GM19099 (cell line): ENCODE measurements at regions not wholly inside any gene's neighbourhood (a gene's known extent, or its start where the extent isn't known, plus 50 kb on each side); places are given as distances from the start of the nearest gene placed in this dataset.
A peak's percentile ranks its signal among the peaks of the same experiment; 100 is the strongest.

Experiments used
- POLR2A ChIP-seq: IDR thresholded peaks from 3 replicates; pipeline ENCODE4 v1.6.1; 2011; ENCODE audit warnings: low read depth; ENCODE audit not compliant: insufficient read length; ENCODE audit errors: extremely low read depth

GRCh38 chr1:172815740-172816139 is 156.8 kb downstream of the FASLG start:
- no peak for TF ChIP-seq POLR2A

- peak; percentile 29 for TF ChIP-seq POLR2A
Observed at GRCh38 chr1:172818841-172819527, 160.1 kb downstream of the FASLG start.

GRCh38 chr1:172820475-172821158 is 161.7 kb downstream of the FASLG start:
- no peak for TF ChIP-seq POLR2A

DNA sequence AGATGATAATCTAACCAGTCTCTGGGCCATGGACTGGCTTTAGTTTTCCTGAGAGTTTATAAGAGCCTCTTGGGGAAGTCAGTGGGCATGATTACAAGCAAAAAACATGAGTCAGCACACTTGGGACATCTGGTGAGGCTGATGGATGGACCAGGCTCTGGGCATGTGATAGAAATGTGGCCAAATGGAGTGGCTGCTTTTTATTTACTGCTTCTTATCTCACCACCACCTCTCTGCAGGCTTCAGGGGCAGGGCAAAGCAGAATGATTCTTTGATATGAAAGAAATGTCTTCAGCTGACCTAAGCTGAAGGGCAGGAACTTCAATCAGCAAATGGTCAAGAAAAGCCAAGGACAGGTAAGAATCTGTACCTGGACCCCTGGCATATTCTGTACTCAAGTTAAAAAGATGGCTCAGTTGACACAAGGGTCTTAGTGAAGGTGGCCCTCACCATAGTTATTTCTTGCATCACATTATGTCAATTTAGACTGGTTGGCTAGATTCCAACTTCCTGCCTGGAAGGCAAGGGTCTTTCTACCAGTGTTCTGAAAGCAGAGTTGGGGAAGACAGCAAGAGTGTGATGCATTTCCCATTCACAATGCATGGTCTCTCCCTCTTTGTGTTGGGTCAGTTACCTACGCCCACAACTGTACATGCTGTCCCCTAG is 162.8 kb downstream of the FASLG start:
- TF ChIP-seq POLR2A: no peak

DNA sequence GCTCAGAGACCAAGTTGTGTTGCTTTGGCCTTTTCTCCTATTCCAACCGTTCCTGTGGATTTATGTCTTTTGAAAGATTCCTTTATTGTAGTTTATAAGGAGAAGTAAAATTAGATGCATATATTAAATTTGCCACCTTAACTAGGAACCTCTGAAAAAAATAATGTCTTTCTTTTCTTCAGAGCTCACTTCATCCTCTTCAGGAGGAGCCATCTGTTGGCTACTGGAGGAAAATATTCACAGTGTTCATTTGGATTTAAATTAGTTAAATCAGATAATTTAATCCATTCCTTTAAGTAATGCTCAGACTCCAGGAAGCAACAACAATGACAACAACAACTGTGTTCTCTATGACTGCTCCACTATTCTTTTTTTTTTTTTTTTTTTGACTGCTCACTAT is 164.0 kb downstream of the FASLG start:
- TF ChIP-seq POLR2A: no peak

DNA sequence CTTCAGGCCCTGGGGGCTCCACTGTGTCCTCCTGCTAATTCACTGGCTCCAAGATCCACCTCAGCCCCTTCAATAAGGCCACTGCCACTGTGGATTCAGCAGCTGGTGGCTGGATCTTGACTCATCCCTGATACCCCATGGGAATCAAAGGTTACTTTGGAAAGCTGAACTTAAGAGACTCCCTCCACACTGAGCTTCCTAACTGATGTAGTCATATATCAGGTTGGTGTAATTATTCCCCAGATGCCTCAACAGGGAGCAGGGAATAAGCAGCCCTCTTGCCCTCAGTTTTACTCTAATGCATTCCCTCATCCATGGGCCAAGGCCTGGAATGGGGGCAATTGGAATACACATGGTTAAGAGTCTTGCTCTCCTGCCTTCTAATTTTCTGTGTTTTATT is 164.6 kb downstream of the FASLG start:
- TF ChIP-seq POLR2A: no peak

DNA sequence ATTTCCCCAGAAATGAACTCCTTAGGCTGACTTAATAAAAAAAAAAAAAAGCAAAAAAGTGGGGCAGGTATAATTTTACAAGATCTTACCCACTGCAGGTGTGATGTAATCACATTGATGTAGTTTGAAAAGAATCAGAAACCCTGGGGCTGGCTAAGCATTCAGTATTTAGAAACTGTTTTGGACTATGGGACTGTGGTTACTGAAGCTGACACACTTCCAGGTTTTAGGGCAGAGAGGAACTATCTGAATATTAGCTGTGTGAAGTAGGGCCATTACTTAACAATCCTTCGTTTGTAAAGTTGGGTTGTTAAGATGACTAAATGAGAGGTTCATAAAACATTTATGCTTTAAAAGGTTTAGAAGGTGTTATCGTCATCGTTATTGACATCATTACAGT is 165.3 kb downstream of the FASLG start:
- no peak for TF ChIP-seq POLR2A

DNA sequence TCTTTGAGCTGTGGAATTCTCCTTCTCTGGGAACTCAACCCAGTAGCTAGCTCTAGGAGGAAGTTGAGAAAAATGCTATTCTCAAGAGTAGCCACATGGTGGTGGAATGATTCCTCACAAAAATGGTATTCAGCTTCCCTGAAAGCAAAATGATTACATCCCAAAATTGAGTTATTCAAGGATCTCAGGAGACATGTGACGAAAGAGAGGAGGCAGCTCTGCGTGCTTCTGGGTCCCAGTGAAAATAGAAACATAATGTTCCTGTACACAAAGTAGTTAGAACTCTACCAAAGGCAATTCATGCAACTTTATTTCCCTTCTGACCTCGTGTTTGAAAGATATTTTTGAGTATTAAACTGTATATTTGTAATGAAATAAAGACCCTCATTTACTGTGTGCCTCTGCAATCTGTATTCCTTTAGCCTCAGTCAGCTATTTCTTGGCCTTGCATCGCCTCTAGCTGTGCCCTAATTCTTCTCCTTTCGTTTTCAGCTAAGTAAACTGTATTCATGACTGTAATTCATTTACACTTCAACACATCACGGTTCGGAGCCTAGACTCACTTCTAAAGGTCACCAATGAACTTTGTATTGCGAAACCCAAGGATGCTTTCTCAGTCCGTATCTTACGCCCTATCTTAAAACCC is 167.3 kb downstream of the FASLG start:
- TF ChIP-seq POLR2A: no peak

GRCh38 chr1:172827301-172827700 is 168.4 kb downstream of the FASLG start:
- TF ChIP-seq POLR2A: no peak

- no peak for TF ChIP-seq POLR2A
Observed at GRCh38 chr1:172827841-172828240, 168.9 kb downstream of the FASLG start.

DNA sequence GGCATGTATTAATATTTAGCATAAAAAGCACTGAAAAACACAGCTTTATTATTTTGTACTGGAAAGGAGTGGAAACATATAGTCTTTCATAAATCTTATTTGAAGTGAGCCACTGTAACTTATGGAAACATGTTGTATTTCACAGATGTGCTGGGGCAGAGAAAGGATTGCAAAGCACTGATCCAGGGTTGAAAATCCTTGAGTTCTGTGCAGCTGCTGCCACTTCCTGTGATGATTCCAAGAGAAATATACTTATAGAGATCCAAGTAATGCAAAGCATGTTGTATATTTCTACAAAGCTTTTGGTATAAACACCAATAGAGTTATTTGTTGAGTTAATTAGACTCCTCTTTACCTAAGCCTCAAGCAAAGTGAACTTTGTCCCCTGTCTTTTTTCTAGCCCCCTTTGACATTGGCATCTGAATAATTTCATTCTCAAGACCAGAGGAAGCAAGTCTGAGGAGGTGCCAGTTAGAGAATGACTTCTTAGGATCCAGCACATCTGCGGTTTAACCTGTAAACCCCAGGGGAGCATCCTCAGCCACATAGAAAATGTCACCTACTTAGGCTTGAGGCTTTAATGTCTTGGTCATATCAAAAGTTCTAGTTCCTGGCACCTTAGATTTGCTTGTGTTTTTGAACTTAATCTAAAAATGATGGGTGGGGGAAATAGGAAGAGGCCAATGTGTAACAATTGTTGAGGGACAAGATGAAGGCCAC is 173.3 kb downstream of the FASLG start:
- TF ChIP-seq POLR2A: no peak

DNA sequence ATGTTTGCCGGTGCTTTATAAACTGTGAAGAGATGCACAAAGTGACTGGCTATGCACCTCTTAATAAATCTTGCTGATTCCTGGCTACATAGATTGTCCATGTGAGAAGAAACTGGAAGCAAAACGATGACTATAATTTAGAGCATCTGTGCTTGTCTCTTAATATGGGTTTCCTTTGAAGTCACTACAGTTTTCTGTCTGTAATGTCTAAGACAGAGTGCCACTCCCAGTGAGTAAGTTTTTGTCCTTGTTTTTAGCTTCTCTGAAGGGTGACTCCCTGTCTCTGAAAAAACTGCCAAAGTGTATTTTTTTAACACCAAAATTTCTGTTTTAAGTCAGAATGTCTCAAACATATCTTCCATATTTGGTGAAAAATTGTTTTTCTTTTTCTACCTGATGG is 175.1 kb downstream of the FASLG start:
- TF ChIP-seq POLR2A: no peak

- no peak for TF ChIP-seq POLR2A
Observed at GRCh38 chr1:172834609-172835008, 175.7 kb downstream of the FASLG start.

GRCh38 chr1:172835834-172836233 is 176.9 kb downstream of the FASLG start:
- TF ChIP-seq POLR2A: no peak

DNA sequence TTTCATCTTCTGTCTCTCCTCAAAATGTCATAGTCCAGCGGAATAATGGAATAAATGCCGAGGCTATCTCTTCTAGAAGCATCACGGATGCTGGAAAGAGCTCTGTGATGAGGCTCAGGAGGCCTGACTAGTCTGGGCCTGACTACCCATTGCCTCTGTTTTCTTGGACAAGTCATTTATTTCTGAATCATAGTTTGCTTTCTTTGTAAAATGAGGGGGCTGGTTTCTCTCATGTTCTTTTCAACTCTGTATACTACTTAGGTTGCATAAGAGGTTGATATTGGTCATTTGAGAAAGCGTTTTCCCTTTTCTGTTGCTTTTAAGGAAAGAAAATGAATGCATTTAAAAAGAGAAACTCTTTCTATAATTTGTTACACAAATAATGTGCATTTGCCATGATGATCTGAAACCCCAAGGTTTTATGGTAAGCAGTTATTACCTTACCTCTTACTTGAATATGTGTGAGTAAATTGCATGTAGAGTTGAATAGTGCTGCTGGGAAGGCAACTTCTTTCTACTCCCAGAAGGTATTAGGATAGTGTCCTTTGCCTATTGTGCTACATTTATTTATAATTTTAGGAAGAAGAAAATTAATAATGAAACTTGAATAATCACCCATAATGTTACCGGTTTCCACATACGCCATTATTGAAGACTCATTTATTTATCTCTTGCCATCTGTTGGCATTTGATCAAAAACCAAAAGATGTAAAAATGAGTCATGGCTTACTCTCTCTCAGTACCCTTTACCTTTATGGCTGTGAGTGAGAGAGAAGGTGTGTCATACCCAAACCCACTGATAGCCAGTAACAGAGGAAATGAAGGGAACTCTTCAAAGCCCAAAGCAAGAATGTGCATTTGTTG is 179.1 kb downstream of the FASLG start:
- no peak for TF ChIP-seq POLR2A
